ENCODE measurements at regions not wholly inside any gene's neighbourhood (a gene's known extent, or its start where the extent isn't known, plus 50 kb on each side); places are given as distances from the start of the nearest gene placed in this dataset.

DNA sequence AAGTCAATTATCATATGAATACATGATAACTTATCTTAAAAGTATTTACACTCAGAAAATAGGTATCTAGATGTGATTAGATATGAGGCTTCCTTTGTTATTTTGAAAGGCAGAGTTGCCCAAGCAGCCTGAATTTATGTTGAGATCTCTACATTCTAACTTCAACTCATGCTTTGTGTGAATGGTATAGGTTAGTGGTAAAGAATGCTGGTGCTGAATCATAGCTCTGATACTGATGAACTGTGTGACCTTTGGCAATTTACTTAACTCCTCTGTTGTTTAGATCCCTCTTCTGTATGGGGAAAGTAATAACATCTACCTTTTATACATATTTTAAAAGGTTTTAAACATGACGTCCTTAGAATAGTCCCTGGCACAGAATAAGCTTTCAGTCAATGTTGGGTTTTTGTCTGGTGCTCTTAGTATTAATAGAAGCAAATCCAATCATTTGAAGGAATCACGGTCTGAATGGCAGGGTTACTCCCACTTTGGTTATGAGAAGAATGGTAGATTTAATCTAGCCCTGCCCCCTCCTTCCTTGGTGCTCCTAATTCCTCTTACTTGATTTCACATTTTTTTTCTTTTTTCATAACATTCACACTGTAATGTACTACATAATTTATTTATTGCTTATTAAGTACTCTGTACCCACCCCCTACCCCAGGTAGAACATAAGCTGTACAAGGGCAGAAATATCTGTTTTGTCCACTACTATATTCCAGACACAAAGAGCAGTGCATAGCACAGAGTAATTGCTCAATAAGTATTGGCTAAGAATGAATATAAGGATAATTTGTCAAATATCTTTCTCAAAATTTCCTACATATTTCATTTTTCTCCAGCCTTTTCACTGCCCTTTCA lies 203.3 kb upstream of the KRR1 start:
- H3K27ac ChIP-seq: no peak overlapping the region
- CTCF ChIA-PET: interaction anchor here (0.7 kb wide), 1 partner anchor 47 kb away, joined by 4 read pairs; no protein-coding TSS in a partner anchor
- POLR2A ChIA-PET (ENCODE audit: low non-redundant PET): no interaction called here
- peak; percentile 27 for DNase-seq (ENCODE audit: low spot score)
- TF ChIP-seq, protein P1, sequence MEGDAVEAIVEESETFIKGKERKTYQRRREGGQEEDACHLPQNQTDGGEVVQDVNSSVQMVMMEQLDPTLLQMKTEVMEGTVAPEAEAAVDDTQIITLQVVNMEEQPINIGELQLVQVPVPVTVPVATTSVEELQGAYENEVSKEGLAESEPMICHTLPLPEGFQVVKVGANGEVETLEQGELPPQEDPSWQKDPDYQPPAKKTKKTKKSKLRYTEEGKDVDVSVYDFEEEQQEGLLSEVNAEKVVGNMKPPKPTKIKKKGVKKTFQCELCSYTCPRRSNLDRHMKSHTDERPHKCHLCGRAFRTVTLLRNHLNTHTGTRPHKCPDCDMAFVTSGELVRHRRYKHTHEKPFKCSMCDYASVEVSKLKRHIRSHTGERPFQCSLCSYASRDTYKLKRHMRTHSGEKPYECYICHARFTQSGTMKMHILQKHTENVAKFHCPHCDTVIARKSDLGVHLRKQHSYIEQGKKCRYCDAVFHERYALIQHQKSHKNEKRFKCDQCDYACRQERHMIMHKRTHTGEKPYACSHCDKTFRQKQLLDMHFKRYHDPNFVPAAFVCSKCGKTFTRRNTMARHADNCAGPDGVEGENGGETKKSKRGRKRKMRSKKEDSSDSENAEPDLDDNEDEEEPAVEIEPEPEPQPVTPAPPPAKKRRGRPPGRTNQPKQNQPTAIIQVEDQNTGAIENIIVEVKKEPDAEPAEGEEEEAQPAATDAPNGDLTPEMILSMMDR (conservative IDR thresholded peaks at IDR 0.05; ENCODE audit: low read depth): no peak

DNA sequence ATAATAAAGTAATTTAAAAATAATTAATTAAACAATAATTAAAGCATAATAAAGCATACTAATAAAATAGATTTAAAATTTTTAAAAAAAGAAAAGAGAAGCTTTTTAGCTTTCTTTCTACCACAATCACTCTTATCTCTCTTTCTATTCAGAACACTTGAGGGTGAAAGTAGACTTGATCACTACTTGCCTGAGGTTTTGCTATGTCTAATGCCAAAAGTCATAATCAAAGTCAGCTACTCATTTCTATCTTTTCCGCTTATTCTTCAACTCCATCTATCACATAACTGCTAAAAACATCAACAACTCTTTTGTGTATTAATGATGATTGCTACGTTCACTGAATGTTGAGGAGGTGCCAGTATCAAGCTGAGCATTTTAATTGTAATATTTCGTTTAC lies 202.0 kb upstream of the KRR1 start:
- no peak for DNase-seq (ENCODE audit: low spot score)
- POLR2A ChIA-PET (ENCODE audit: low non-redundant PET): no interaction called here
- CTCF ChIA-PET: no interaction called here
- TF ChIP-seq, protein P1 (conservative IDR thresholded peaks at IDR 0.05; ENCODE audit: low read depth): no peak
- no peak overlapping the region for H3K27ac ChIP-seq

DNA sequence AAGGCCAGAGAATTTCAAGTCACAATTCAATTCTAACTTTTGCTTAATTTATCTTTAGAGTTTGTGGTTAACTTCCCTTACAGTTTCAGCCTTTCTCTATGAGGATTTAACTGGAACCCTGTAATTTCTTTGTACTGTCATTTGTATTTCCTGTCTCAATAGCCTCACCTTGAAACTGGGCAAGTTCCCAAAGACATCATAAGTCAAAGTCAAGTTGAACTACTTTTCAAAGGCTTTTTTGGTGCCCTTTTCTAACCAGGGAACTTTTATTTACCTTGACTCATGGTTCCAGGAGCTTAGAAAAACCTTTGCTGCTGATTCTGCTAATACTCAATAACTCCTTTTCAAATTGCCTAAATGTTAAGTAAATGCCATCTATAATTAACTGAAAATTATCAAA lies 200.8 kb upstream of the KRR1 start:
- peak; percentile 46 for DNase-seq (ENCODE audit: low spot score)
- H3K27ac ChIP-seq: no peak overlapping the region
- ChIA-PET POLR2A (ENCODE audit: low non-redundant PET) (no interaction called here), CTCF (interaction anchor here (0.7 kb wide), 1 partner anchor 8 kb away, joined by 3 read pairs; no protein-coding TSS in a partner anchor)
- TF ChIP-seq, protein P1 (conservative IDR thresholded peaks at IDR 0.05; ENCODE audit: low read depth): no peak

DNA sequence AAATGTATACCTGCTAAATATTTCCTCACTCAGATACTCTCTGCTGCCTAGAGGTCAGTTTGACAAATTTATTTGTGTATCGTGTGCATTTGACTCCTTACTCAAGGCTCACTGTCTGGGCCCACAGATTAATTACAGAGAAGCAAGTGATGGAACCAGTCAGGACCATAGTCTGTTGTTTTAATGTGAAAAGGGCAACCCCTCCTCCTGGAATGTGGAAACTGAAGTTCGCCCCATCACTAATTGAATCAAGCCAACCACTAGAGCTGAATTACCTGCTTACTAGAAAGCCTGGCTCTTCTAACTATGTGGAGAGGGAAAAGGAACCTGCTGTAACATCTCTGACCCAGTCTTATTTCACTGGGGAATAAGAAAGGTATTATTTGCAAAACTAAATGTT lies 199.9 kb upstream of the KRR1 start:
- ChIA-PET CTCF (interaction anchor here (0.5 to 1.3 kb wide), 2 partner anchors 74 to 184 kb away, joined by 3 to 4 read pairs; no protein-coding TSS in a partner anchor), POLR2A (ENCODE audit: low non-redundant PET) (no interaction called here)
- TF ChIP-seq, protein P1 (conservative IDR thresholded peaks at IDR 0.05; ENCODE audit: low read depth): no peak
- no peak overlapping the region for H3K27ac ChIP-seq
- DNase-seq (ENCODE audit: low spot score): no peak

DNA sequence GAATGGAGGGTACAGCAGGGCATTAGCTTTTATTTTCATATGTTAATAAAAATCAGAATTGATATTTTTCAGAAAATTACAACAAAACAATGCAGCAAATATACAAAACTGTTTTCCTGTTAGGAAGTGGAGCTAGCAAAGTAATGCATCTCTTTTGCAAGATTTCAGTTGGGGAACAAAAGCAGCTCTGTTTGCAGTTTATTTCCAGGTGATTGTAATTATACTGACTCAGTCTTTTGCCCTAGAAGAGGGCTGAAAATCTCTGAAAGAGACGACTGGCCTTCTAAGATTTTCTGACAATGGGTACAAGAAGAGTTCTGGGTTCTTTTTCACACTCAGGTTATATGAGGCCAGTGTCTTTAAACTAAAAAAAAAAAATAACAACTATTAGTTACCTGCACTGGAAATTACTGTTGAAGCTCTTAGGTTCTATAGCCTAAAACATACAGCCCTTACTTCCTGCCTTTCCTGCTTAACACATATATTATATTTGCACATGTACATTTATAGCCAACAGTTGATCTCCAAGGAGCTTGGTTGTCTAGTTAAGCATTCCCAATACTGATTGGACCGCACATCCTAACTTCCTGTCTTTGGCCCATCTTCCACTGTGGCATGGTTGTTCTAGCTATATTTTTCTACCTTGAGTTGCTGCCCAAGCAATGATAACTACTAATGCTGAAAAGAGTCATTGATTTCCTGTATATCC lies 199.1 kb upstream of the KRR1 start:
- DNase-seq (ENCODE audit: low spot score): no peak
- H3K27ac ChIP-seq: no peak overlapping the region
- ChIA-PET CTCF (interaction anchor here (0.5 to 1.3 kb wide), 2 partner anchors 73 to 183 kb away, joined by 3 to 4 read pairs; no protein-coding TSS in a partner anchor), POLR2A (ENCODE audit: low non-redundant PET) (no interaction called here)
- TF ChIP-seq, protein P1 (conservative IDR thresholded peaks at IDR 0.05; ENCODE audit: low read depth): no peak

DNA sequence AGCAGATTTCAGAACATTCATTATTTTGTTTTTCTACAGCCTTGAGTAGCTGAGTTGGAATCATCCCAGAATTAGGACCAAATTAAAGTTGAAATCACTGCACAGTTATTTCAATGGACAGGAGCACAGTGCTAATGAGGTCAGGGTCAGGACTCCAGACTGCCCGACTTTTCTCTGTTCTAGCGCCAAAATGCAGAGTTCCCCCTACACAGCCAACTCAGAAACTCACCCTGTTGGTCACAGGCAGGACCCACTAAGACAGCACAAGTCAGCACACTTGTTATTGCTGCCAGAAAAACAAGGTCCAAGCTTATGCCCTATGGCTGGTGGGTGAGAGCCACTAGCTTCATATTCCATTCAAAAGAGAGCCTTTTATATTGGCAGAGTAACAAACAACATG lies 198.1 kb upstream of the KRR1 start:
- ChIA-PET CTCF (no interaction called here), POLR2A (ENCODE audit: low non-redundant PET) (no interaction called here)
- TF ChIP-seq, protein P1 (conservative IDR thresholded peaks at IDR 0.05; ENCODE audit: low read depth): no peak
- no peak overlapping the region for H3K27ac ChIP-seq
- no peak for DNase-seq (ENCODE audit: low spot score)

Measured in RWPE1 (cell line).